ENCODE measurements at regions not wholly inside any gene's neighbourhood (a gene's known extent, or its start where the extent isn't known, plus 50 kb on each side); places are given as distances from the start of the nearest gene placed in this dataset.

DNA sequence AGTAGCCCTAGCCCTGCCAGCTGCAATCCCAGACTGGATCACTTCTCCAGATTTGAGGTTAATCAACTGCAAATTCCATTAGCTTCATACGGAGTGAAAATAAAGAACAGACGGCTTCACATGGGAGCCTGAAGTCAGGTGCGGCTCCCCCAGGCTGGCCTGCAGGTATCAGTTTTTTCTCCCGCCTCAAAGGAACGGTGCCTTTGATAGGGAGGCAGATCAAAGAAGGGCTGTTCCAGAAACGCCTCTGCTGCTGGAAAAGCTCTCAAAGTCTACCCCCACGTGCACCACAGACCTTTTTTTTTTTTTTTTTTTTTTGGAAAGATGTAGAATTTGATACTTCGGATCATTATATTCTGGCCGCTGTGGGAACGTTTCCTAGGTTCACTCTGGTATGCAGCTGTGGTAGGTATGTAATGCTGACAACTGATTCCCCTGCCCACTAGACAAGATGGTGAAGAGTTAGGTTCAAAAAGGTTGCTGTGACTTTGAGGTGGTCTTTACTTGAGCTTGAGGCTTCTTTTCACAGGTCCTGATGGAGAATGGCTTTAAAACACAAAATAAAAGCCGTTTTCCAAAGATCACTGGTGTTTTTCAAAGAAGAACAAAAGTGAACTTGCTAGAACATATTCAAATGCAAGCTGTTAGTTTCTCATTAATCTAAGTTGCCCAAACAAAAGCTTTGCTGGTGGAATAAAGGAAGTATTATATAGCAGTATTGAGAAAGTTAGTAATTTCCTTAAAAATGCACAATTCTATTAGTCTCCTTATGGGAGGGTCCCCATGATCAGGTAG, 189.0 kb upstream of the NFIA start:
- DNase-seq (ENCODE audit: low spot score): no peak
- TF ChIP-seq, protein P1, sequence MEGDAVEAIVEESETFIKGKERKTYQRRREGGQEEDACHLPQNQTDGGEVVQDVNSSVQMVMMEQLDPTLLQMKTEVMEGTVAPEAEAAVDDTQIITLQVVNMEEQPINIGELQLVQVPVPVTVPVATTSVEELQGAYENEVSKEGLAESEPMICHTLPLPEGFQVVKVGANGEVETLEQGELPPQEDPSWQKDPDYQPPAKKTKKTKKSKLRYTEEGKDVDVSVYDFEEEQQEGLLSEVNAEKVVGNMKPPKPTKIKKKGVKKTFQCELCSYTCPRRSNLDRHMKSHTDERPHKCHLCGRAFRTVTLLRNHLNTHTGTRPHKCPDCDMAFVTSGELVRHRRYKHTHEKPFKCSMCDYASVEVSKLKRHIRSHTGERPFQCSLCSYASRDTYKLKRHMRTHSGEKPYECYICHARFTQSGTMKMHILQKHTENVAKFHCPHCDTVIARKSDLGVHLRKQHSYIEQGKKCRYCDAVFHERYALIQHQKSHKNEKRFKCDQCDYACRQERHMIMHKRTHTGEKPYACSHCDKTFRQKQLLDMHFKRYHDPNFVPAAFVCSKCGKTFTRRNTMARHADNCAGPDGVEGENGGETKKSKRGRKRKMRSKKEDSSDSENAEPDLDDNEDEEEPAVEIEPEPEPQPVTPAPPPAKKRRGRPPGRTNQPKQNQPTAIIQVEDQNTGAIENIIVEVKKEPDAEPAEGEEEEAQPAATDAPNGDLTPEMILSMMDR (IDR thresholded peaks at IDR 0.05; ENCODE audit: extremely low read depth, missing control alignments): no peak

DNA sequence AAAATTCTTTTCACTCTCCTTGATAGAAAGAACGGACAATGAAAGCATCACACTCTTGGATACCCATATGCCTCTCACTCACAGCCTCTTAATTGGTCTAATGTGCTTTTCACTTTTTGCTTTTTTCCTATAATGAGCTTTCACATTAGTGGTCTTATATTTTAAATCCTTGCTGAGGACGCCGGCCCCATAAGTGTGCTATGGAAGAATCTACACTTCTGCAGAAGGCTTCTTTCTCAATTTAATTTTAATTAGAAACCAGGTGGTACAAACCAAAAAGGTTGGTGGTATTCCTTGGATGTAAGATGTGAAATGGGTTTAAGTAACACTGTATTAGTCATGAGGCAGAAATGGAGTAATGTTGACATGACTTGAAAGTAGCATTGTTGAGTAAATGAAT, 190.6 kb upstream of the NFIA start:
- no peak for DNase-seq (ENCODE audit: low spot score)
- TF ChIP-seq, protein P1 (IDR thresholded peaks at IDR 0.05; ENCODE audit: extremely low read depth, missing control alignments): no peak

DNA sequence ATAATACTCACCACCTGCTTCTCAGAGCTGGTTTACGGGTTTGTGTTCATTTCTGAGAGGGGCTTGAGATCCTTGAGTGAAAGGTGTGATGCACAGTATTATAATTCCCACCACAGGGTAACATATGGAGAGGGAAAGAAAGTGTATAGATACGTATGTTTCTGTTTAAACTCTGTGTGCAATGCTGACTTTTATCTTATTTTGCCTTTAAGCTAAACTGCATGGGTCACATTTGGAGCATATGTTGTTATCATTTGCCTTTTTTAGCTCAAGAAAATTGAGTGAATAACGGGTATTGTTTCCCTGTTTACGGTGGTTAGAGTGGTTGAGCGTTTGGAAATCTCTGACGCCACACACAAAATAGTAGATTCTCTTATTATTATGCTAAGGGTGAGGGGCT, 191.1 kb upstream of the NFIA start:
- TF ChIP-seq, protein P1 (IDR thresholded peaks at IDR 0.05; ENCODE audit: extremely low read depth, missing control alignments): no peak
- DNase-seq (ENCODE audit: low spot score): no peak

GRCh38 chr1:60890664-60891063, 191.7 kb upstream of the NFIA start:
- DNase-seq (ENCODE audit: low spot score): no peak
- TF ChIP-seq, protein P1 (IDR thresholded peaks at IDR 0.05; ENCODE audit: extremely low read depth, missing control alignments): no peak

GRCh38 chr1:60889709-60890108, 192.7 kb upstream of the NFIA start:
- TF ChIP-seq, protein P1 (IDR thresholded peaks at IDR 0.05; ENCODE audit: extremely low read depth, missing control alignments): no peak
- DNase-seq (ENCODE audit: low spot score): no peak

DNA sequence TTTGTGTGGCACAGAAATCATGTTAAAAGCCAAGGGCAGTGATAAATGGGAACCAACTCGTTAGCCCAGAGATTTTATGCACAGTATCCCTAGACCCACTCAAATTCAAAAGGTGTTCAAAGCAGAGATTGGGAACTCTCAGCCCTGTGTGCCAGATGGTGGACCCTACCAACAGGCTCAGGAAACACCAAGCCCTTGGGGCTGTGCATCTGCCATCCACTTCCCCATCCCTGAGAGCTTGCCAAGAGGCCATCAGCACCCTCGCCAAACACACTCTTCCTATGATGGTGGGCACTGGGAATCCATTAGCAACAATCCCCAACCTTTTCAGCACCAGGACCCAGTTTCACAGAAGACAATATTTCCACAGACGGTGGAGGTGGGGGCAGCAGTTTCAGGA, 194.2 kb upstream of the NFIA start:
- DNase-seq (ENCODE audit: low spot score): no peak
- TF ChIP-seq, protein P1 (IDR thresholded peaks at IDR 0.05; ENCODE audit: extremely low read depth, missing control alignments): no peak

GRCh38 chr1:60886793-60887331, 195.5 kb upstream of the NFIA start:
- TF ChIP-seq, protein P1 (IDR thresholded peaks at IDR 0.05; ENCODE audit: extremely low read depth, missing control alignments): no peak
- DNase-seq (ENCODE audit: low spot score): no peak
